ENCODE measurements at regions not wholly inside any gene's neighbourhood (a gene's known extent, or its start where the extent isn't known, plus 50 kb on each side); places are given as distances from the start of the nearest gene placed in this dataset.

GRCh38 chr7:15853832-15854470, 167.5 kb upstream of the MEOX2 start:
- Mint-ChIP-seq H3K36me3 (ENCODE audit: insufficient read depth, unreplicated experiment) (no peaks in the 10 kb centered on the region), H3K4me3 (ENCODE audit: unreplicated experiment) (no peak overlapping the region), H3K4me1 (ENCODE audit: insufficient read depth, unreplicated experiment) (no peaks in the 10 kb centered on the region), H3K27ac (ENCODE audit: low read depth, unreplicated experiment) (no peak overlapping the region), H3K9me3 (ENCODE audit: unreplicated experiment) (no peaks in the 10 kb centered on the region), H3K27me3 (ENCODE audit: insufficient read depth, unreplicated experiment) (peaks cover 73% of the 10 kb centered on the region)
- CTCF ChIA-PET = no interaction called here
- no TSS peak for BruUV-seq (replicated peaks)
- intact Hi-C loops (cut with micrococcal nuclease) = no loop called here
- TF ChIP-seq, protein P1, sequence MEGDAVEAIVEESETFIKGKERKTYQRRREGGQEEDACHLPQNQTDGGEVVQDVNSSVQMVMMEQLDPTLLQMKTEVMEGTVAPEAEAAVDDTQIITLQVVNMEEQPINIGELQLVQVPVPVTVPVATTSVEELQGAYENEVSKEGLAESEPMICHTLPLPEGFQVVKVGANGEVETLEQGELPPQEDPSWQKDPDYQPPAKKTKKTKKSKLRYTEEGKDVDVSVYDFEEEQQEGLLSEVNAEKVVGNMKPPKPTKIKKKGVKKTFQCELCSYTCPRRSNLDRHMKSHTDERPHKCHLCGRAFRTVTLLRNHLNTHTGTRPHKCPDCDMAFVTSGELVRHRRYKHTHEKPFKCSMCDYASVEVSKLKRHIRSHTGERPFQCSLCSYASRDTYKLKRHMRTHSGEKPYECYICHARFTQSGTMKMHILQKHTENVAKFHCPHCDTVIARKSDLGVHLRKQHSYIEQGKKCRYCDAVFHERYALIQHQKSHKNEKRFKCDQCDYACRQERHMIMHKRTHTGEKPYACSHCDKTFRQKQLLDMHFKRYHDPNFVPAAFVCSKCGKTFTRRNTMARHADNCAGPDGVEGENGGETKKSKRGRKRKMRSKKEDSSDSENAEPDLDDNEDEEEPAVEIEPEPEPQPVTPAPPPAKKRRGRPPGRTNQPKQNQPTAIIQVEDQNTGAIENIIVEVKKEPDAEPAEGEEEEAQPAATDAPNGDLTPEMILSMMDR (IDR thresholded peaks at IDR 0.05; ENCODE audit: unreplicated experiment) = no peak
- no peak for DNase-seq (ENCODE audit: unreplicated experiment)
- POLR2A ChIA-PET = no interaction called here

GRCh38 chr7:15851201-15851600, 164.7 kb upstream of the MEOX2 start:
- peaks cover 59% of the 10 kb centered on the region for H3K27me3 Mint-ChIP-seq (ENCODE audit: insufficient read depth, unreplicated experiment)
- POLR2A ChIA-PET = no interaction called here
- TF ChIP-seq, protein P1 (IDR thresholded peaks at IDR 0.05; ENCODE audit: unreplicated experiment) = no peak
- no peak overlapping the region for H3K4me3 Mint-ChIP-seq (ENCODE audit: unreplicated experiment)
- CTCF ChIA-PET = interaction anchor here (0.6 kb wide), 1 partner anchor 146 kb away, joined by 3 read pairs; no protein-coding TSS in a partner anchor
- intact Hi-C loops (cut with micrococcal nuclease) = no loop called here
- no peak overlapping the region for H3K27ac Mint-ChIP-seq (ENCODE audit: low read depth, unreplicated experiment)
- H3K36me3 Mint-ChIP-seq (ENCODE audit: insufficient read depth, unreplicated experiment) = no peaks in the 10 kb centered on the region
- no TSS peak for BruUV-seq (replicated peaks)
- H3K4me1 Mint-ChIP-seq (ENCODE audit: insufficient read depth, unreplicated experiment) = no peaks in the 10 kb centered on the region
- DNase-seq (ENCODE audit: unreplicated experiment) = no peak
- no peaks in the 10 kb centered on the region for H3K9me3 Mint-ChIP-seq (ENCODE audit: unreplicated experiment)

DNA sequence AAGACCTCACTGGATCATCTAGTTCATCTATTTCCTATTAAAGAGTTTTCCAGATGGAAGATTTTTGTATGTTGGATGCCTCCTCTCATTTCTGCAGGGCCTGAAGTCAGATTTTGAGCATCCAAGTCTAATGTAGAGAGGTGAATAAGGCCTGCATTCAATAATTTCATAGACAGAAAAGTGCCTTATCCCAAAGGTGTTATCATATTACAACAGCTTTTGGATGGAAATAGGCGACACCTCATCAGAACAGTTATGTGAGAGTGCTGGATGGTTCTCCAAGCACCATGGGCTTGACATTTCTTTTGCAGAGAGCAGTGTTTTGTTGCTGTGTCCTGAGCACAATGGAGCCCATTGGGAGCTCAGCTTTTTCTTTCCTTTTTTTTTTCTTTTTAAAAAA, 162.4 kb upstream of the MEOX2 start:
- intact Hi-C loops (cut with micrococcal nuclease) = no loop called here
- ChIA-PET POLR2A (no interaction called here), CTCF (interaction anchor here (0.7 kb wide), 1 partner anchor 508 kb away, joined by 3 read pairs; no protein-coding TSS in a partner anchor)
- no peaks in the 10 kb centered on the region for H3K4me1 Mint-ChIP-seq (ENCODE audit: insufficient read depth, unreplicated experiment)
- H3K4me3 Mint-ChIP-seq (ENCODE audit: unreplicated experiment) = no peak overlapping the region
- BruUV-seq (replicated peaks) = no TSS peak
- H3K27me3 Mint-ChIP-seq (ENCODE audit: insufficient read depth, unreplicated experiment) = peaks cover 56% of the 10 kb centered on the region
- TF ChIP-seq, protein P1 (IDR thresholded peaks at IDR 0.05; ENCODE audit: unreplicated experiment) = no peak
- H3K9me3 Mint-ChIP-seq (ENCODE audit: unreplicated experiment) = no peaks in the 10 kb centered on the region
- no peak for DNase-seq (ENCODE audit: unreplicated experiment)
- no peaks in the 10 kb centered on the region for H3K36me3 Mint-ChIP-seq (ENCODE audit: insufficient read depth, unreplicated experiment)
- no peak overlapping the region for H3K27ac Mint-ChIP-seq (ENCODE audit: low read depth, unreplicated experiment)

GRCh38 chr7:15848362-15848761, 161.9 kb upstream of the MEOX2 start:
- no TSS peak for BruUV-seq (replicated peaks)
- Mint-ChIP-seq H3K27ac (ENCODE audit: low read depth, unreplicated experiment) (no peak overlapping the region), H3K27me3 (ENCODE audit: insufficient read depth, unreplicated experiment) (peaks cover 56% of the 10 kb centered on the region), H3K4me3 (ENCODE audit: unreplicated experiment) (no peak overlapping the region), H3K36me3 (ENCODE audit: insufficient read depth, unreplicated experiment) (no peaks in the 10 kb centered on the region), H3K4me1 (ENCODE audit: insufficient read depth, unreplicated experiment) (no peaks in the 10 kb centered on the region), H3K9me3 (ENCODE audit: unreplicated experiment) (no peaks in the 10 kb centered on the region)
- intact Hi-C loops (cut with micrococcal nuclease) = no loop called here
- POLR2A ChIA-PET = no interaction called here
- TF ChIP-seq, protein P1 (IDR thresholded peaks at IDR 0.05; ENCODE audit: unreplicated experiment) = no peak
- CTCF ChIA-PET = interaction anchor here (0.7 kb wide), 1 partner anchor 509 kb away, joined by 3 read pairs; no protein-coding TSS in a partner anchor
- DNase-seq (ENCODE audit: unreplicated experiment) = no peak
